ENCODE measurements at regions not wholly inside any gene's neighbourhood (a gene's known extent, or its start where the extent isn't known, plus 50 kb on each side); places are given as distances from the start of the nearest gene placed in this dataset.

DNA sequence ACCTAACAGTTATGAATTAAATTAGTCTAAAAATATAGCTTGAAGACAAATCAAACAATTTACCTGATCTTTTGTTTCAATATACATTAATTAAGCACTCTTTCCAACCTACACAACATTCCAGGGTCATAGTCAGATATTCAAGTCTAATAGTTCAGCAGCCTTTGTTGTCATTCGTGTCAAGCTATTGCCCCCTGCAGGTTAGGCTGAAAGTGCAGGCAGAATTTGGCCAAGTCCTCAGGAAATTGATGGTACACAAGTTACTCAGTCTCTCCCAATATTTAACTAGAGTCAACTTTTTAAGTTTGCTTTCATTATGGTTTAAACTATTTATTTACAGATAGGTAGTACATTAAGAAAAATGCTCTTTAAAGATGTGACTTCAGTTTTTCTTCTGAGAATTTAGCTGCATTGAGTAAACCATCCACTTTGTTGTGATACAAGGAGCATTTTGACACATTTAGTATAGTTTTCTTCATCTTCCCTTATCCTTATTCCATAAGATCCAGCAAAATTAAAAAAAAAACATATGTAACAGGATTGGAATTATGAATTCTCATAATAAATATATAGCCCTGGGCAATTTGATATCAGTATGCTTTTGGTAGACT, 130.3 kb upstream of the DPYD start (continued):
- TF ChIP-seq EZH2phosphoT487 (IDR thresholded peaks at IDR 0.05; ENCODE audit: borderline replicate concordance, low read depth): no peak
- TF ChIP-seq, protein P1, sequence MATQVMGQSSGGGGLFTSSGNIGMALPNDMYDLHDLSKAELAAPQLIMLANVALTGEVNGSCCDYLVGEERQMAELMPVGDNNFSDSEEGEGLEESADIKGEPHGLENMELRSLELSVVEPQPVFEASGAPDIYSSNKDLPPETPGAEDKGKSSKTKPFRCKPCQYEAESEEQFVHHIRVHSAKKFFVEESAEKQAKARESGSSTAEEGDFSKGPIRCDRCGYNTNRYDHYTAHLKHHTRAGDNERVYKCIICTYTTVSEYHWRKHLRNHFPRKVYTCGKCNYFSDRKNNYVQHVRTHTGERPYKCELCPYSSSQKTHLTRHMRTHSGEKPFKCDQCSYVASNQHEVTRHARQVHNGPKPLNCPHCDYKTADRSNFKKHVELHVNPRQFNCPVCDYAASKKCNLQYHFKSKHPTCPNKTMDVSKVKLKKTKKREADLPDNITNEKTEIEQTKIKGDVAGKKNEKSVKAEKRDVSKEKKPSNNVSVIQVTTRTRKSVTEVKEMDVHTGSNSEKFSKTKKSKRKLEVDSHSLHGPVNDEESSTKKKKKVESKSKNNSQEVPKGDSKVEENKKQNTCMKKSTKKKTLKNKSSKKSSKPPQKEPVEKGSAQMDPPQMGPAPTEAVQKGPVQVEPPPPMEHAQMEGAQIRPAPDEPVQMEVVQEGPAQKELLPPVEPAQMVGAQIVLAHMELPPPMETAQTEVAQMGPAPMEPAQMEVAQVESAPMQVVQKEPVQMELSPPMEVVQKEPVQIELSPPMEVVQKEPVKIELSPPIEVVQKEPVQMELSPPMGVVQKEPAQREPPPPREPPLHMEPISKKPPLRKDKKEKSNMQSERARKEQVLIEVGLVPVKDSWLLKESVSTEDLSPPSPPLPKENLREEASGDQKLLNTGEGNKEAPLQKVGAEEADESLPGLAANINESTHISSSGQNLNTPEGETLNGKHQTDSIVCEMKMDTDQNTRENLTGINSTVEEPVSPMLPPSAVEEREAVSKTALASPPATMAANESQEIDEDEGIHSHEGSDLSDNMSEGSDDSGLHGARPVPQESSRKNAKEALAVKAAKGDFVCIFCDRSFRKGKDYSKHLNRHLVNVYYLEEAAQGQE (IDR thresholded peaks at IDR 0.05; ENCODE audit: low read depth, low read length): no peak

DNA sequence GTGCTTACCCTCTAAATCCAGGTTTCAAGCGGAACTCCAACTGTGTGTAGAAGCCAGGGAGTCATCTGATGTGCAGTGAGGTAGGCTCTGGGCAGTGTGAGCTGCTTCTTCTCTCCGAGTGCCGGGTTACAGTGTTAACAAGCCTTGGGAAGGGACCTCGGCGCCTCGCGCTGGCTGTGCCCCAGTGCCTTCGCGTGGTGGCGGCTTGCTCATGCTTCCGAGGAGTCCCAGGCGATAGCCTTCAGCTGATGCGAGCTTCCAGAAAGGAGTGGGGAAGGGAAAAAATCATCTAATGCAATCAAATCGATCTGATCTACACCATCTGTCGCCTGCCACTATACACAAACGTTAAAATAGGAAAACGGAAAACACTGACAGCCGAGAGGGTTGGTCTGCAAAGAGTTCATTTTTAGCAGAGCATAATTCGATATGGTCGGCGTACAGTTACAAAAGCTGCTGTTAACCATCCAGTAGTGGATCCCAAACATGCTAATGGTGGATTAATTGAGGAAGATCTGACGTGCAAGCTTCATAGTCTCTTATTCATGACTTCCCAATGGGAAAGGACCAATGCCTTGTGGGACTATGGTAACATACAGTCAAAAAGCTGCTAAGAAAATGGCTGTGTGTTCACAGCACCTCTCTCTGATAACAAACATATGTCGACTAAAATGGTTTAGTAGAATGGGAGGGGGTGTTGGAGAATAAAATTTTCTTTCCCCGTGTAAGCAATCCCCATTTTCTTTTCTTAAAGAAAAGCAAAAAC, 128.7 kb upstream of the DPYD start:
- peak overlapping the region; percentile 74 for H3K9ac ChIP-seq
- DNase-seq: peak; percentile 51
- peaks cover 12 to 18% of the 10 kb centered on the region in 2 experiments; a peak in 3 of 4 replicates for H3K4me1 ChIP-seq (ENCODE audit: control insufficient read depth in 1 of 2, insufficient read depth in 2 of 2, low read depth in 1 of 2, low read length in 1 of 2)
- H3K9me2 ChIP-seq: no peaks in the 10 kb centered on the region
- no peaks in the 10 kb centered on the region for H3K27me3 ChIP-seq (ENCODE audit: insufficient read depth)
- TF ChIP-seq GATA2 (CRISPR knock-in tag; IDR thresholded peaks at IDR 0.05): peak; percentile 59
- TF ChIP-seq, protein P2, sequence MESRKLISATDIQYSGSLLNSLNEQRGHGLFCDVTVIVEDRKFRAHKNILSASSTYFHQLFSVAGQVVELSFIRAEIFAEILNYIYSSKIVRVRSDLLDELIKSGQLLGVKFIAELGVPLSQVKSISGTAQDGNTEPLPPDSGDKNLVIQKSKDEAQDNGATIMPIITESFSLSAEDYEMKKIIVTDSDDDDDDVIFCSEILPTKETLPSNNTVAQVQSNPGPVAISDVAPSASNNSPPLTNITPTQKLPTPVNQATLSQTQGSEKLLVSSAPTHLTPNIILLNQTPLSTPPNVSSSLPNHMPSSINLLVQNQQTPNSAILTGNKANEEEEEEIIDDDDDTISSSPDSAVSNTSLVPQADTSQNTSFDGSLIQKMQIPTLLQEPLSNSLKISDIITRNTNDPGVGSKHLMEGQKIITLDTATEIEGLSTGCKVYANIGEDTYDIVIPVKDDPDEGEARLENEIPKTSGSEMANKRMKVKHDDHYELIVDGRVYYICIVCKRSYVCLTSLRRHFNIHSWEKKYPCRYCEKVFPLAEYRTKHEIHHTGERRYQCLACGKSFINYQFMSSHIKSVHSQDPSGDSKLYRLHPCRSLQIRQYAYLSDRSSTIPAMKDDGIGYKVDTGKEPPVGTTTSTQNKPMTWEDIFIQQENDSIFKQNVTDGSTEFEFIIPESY (IDR thresholded peaks at IDR 0.05; ENCODE audit: borderline replicate concordance, low read depth): no peak
- TF ChIP-seq, protein P1 (IDR thresholded peaks at IDR 0.05; ENCODE audit: low read depth, low read length): peak; percentile 36; the same call in 1 of the 2 replicates
- peak in 1 of 2 experiments; percentile 28; a peak in 1 of 4 replicates for TF ChIP-seq EP300 (IDR thresholded peaks at IDR 0.05; ENCODE audit: borderline replicate concordance in 1 of 2, low read depth in 1 of 2, low read length in 1 of 2)
- peak; percentile 40; the same call in 1 of the 2 replicates for TF ChIP-seq SIN3A (IDR thresholded peaks at IDR 0.05; ENCODE audit: borderline replicate concordance, low read depth, low read length)
- TF ChIP-seq, protein P3, sequence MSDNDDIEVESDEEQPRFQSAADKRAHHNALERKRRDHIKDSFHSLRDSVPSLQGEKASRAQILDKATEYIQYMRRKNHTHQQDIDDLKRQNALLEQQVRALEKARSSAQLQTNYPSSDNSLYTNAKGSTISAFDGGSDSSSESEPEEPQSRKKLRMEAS (IDR thresholded peaks at IDR 0.05; ENCODE audit: low read depth): peak; percentile 57; the same call in 1 of the 2 replicates
- TF ChIP-seq MXI1 (IDR thresholded peaks at IDR 0.05; ENCODE audit: low read depth, low read length): peak; percentile 82
- TF ChIP-seq TEAD4 (IDR thresholded peaks at IDR 0.05; ENCODE audit: borderline replicate concordance, insufficient read depth): no peak
- peak; percentile 16; the same call in 1 of the 2 replicates for TF ChIP-seq TCF12 (IDR thresholded peaks at IDR 0.05)
- peak overlapping the region; percentile 74 to 79 for H3K4me3 ChIP-seq (ENCODE audit: low read depth in 2 of 2, low read length in 1 of 2)
- peak overlapping the region; percentile 78 for H2AFZ ChIP-seq (ENCODE audit: low read depth)
- H4K20me1 ChIP-seq (ENCODE audit: insufficient read depth): no peaks in the 10 kb centered on the region
- H3K27ac ChIP-seq (ENCODE audit: low read depth in 2 of 2, low read length in 1 of 2): peak overlapping the region; percentile 56 to 96
- H3K9me3 ChIP-seq: no peaks in the 10 kb centered on the region
- peak overlapping the region; percentile 80 for H3K4me2 ChIP-seq
- peaks cover 0 to 5% of the 10 kb centered on the region in 2 experiments for H3K36me3 ChIP-seq (replicated peaks in 1 of 2; ENCODE audit: control insufficient read depth in 1 of 2, insufficient read depth in 2 of 2, low read length in 1 of 2)
- H3F3A ChIP-seq (replicated peaks; ENCODE audit: insufficient read depth): peaks cover 21% of the 10 kb centered on the region
- POLR2A ChIA-PET: interaction anchor here (0.6 to 1.5 kb wide), 4 partner anchors 54 to 418 kb away, joined by 3 to 5 read pairs (median 4); partner anchors contain the start of gene DPYD
- peaks cover 45% of the 10 kb centered on the region for H3K79me2 ChIP-seq (ENCODE audit: insufficient read depth)
- CTCF ChIA-PET: interaction anchor here (0.6 to 3.0 kb wide), 4 partner anchors 129 to 911 kb away, joined by 3 to 21 read pairs (median 4); partner anchors contain the start of gene DPYD
- 10% methylated on average over 24 of the region's 24 CpGs for WGBS (ENCODE audit: low lambda C conversion rate)
